HCT116 (cell line): ENCODE measurements at regions not wholly inside any gene's neighbourhood (a gene's known extent, or its start where the extent isn't known, plus 50 kb on each side); places are given as distances from the start of the nearest gene placed in this dataset.
A peak's percentile ranks its signal among the peaks of the same experiment; 100 is the strongest.

Experiments used
- ATAC-seq: fragments of 200-7000 bp; cut with Tn5 transposase; 2 replicates; pipeline ENCODE4 v1.9.1; 2020; ENCODE audit warnings: mild to moderate bottlenecking, moderate library complexity
- BruUV-seq: library from RNA; stranded (reverse); fragments of 400-500 nt; replicated peaks from 2 replicates; lab custom pipeline; 2021; lab: Mats Ljungman, UMichigan
- CTCF ChIA-PET: fragments of 300-600 bp; sonication (Branson Sonifier 250); formaldehyde crosslinking; loops from one replicate; lab custom pipeline; 2021; ENCODE audit warnings: antibody characterized with exemption; lab: Charles Lee
- POLR2A ChIA-PET: fragments of 300-600, 350-600 bp; sonication (Branson Sonifier 250); formaldehyde crosslinking; loops from one replicate; lab custom pipeline; 2021; ENCODE audit warnings: antibody characterized with exemption; lab: Charles Lee
- RAD21 ChIA-PET, 2 experiments: fragments of 300-600 bp; sonication (Branson Sonifier 250); formaldehyde crosslinking; loops; one replicate each; lab custom pipeline; 2023; ENCODE audit warnings: low total read pairs in 2 of 2; ENCODE audit not compliant: uncharacterized antibody in 2 of 2, unreplicated experiment in 2 of 2, low non-redundant PET in 1 of 2; lab: Charles Lee
- DNase-seq: peaks from one replicate; pipeline ENCODE4 v3.0.0-alpha.2; 2010; ENCODE audit warnings: low read depth, low spot score
- H2AFZ ChIP-seq: fragments of 200-600 bp; shearing (Covaris generic), sonication (generic); 2 replicates; pipeline ENCODE4 v1.6.1; 2017; ENCODE audit warnings: low read depth, mixed run types, mixed read lengths, antibody characterized with exemption, low read length; ENCODE audit not compliant: poor library complexity, severe bottlenecking
- H3K27ac ChIP-seq: 2 replicates; pipeline ENCODE4 v1.5.1; 2012; ENCODE audit warnings: low read depth, low read length
- H3K27me3 ChIP-seq: fragments of 200-600 bp; sonication (generic); 2 replicates; pipeline ENCODE4 v1.6.1; 2016; ENCODE audit warnings: mixed run types, low read length, mixed read lengths; ENCODE audit not compliant: insufficient read depth
- H3K36me3 ChIP-seq, 2 experiments: fragments of 200-500 bp in 1 of 2; fragments of 200-600 bp in 1 of 2; sonication (Bioruptor generic) in 1 of 2; sonication (generic) in 1 of 2; 2 replicates each; pipeline versions ENCODE4 v1.5.1 to v1.6.1; 2014 to 2016; ENCODE audit warnings: low read length in 2 of 2, inconsistent platforms in 1 of 2, mixed read lengths in 1 of 2, mixed run types in 1 of 2; ENCODE audit not compliant: insufficient read depth in 2 of 2, control insufficient read depth in 1 of 2
- H3K4me1 ChIP-seq, 2 experiments: fragments of 200-600 bp in 1 of 2; sonication (generic) in 1 of 2; 2 replicates each; pipeline versions ENCODE4 v1.5.1 to v1.6.1; 2012 to 2017; ENCODE audit warnings: low read length in 2 of 2, inconsistent platforms in 1 of 2, mild to moderate bottlenecking in 1 of 2, mixed read lengths in 1 of 2, mixed run types in 1 of 2, moderate library complexity in 1 of 2; ENCODE audit not compliant: insufficient read depth in 2 of 2, control insufficient read depth in 1 of 2
- H3K4me2 ChIP-seq: fragments of 200-600 bp; sonication (generic); 2 replicates; pipeline ENCODE4 v1.6.1; 2017; ENCODE audit warnings: mixed run types, low read length, mixed read lengths
- H3K4me3 ChIP-seq, 2 experiments: fragments of 200-600 bp in 1 of 2; sonication (generic) in 1 of 2; replicated peaks in 1 of 2; 2 replicates each; pipeline ENCODE4 v1.5.1; 2011 to 2016; ENCODE audit warnings: low read length in 2 of 2, control low read depth in 1 of 2, low read depth in 1 of 2, mild to moderate bottlenecking in 1 of 2, mixed read lengths in 1 of 2, mixed run types in 1 of 2
- H3K79me2 ChIP-seq: fragments of 200-600 bp; sonication (generic); 2 replicates; pipeline ENCODE4 v1.6.1; 2017; ENCODE audit warnings: mild to moderate bottlenecking, mixed run types, low read length, moderate library complexity, mixed read lengths; ENCODE audit not compliant: insufficient read depth
- H3K9ac ChIP-seq: fragments of 200-600 bp; sonication (generic); 2 replicates; pipeline ENCODE4 v1.6.1; 2016; ENCODE audit warnings: low read length, mixed read lengths
- H3K9me2 ChIP-seq: fragments of 200-600 bp; sonication (generic), shearing (Covaris generic); 2 replicates; pipeline ENCODE4 v1.6.1; 2017; ENCODE audit warnings: mixed run types, mild to moderate bottlenecking, moderate library complexity; ENCODE audit not compliant: insufficient read depth
- H3K9me3 ChIP-seq, 2 experiments: fragments of 200-500 bp in 1 of 2; fragments of 200-600 bp in 1 of 2; sonication (Bioruptor generic) in 1 of 2; sonication (generic) in 1 of 2; 2 replicates each; pipeline ENCODE4 v1.6.1; 2014 to 2017; ENCODE audit warnings: low read length in 2 of 2, mixed read lengths in 2 of 2, inconsistent platforms in 1 of 2, low read depth in 1 of 2, mild to moderate bottlenecking in 1 of 2, mixed run types in 1 of 2, moderate library complexity in 1 of 2; ENCODE audit not compliant: control insufficient read depth in 1 of 2, insufficient read depth in 1 of 2
- H4K20me1 ChIP-seq: fragments of 200-600 bp; sonication (generic), shearing (Covaris generic); 2 replicates; pipeline ENCODE4 v1.6.1; 2017; ENCODE audit warnings: mixed run types, mild to moderate bottlenecking, moderate library complexity; ENCODE audit not compliant: insufficient read depth
- CTCF ChIP-seq, 3 experiments: fragments of 200-600 bp in 1 of 3; sonication (generic) in 1 of 3; IDR thresholded peaks in 2 of 3; conservative IDR thresholded peaks in 1 of 3; 2 replicates each; pipeline ENCODE4 v1.5.1; 2012 to 2017; ENCODE audit warnings: low read depth in 2 of 3, low read length in 2 of 3, antibody characterized with exemption in 1 of 3, borderline replicate concordance in 1 of 3, control low read depth in 1 of 3, mild to moderate bottlenecking in 1 of 3, mixed read lengths in 1 of 3, mixed run types in 1 of 3, moderate library complexity in 1 of 3; ENCODE audit not compliant: insufficient read depth in 1 of 3
- EGR1 ChIP-seq: IDR thresholded peaks from 2 replicates; pipeline ENCODE4 v1.6.1; 2012; ENCODE audit warnings: low read depth
- EZH2 ChIP-seq: fragments of 200-600 bp; sonication (generic); IDR thresholded peaks from 2 replicates; pipeline ENCODE4 v1.6.1; 2017; ENCODE audit warnings: antibody characterized with exemption, mixed run types
- JUND ChIP-seq: IDR thresholded peaks from 2 replicates; pipeline ENCODE4 v1.6.1; 2012
- SIN3A ChIP-seq: IDR thresholded peaks from 2 replicates; pipeline ENCODE4 v1.6.1; 2012; ENCODE audit warnings: low read depth
- SRF ChIP-seq: IDR thresholded peaks from 2 replicates; pipeline ENCODE4 v1.6.1; 2012; ENCODE audit warnings: low read depth
- TCF7L2 ChIP-seq: IDR thresholded peaks from 2 replicates; pipeline ENCODE4 v1.7.0; 2011; ENCODE audit warnings: borderline replicate concordance, inconsistent platforms; ENCODE audit not compliant: insufficient read depth, insufficient read length; ENCODE audit errors: extremely low read depth
- YY1 ChIP-seq: IDR thresholded peaks from 2 replicates; pipeline ENCODE4 v1.6.1; 2011; ENCODE audit warnings: low read length, low read depth, moderate library complexity, mild to moderate bottlenecking; ENCODE audit not compliant: insufficient replicate concordance; ENCODE audit errors: extremely low read depth
- intact Hi-C: fragments of 100-400 bp; cut with micrococcal nuclease; formaldehyde crosslinking; loops from 2 replicates; pipeline ENCODE4 v1.10.0; 2022

GRCh38 chr18:47543080-47543479 is 291.6 kb upstream of the SKOR2 start (continued):
- no peak for TF ChIP-seq TCF7L2

- no peaks in the 10 kb centered on the region for H3K36me3 ChIP-seq
- H3K4me1 ChIP-seq: no peaks in the 10 kb centered on the region
- H3K9me2 ChIP-seq: no peaks in the 10 kb centered on the region
- ATAC-seq: no peak
- no peak for TF ChIP-seq JUND
- CTCF ChIA-PET: no interaction called here
- H3K4me3 ChIP-seq: no peak overlapping the region
- H3K4me2 ChIP-seq: no peak overlapping the region
- intact Hi-C loops: no loop called here
- H3K27me3 ChIP-seq: peaks cover 51% of the 10 kb centered on the region
- no TSS peak for BruUV-seq
- H2AFZ ChIP-seq: no peak overlapping the region
- H4K20me1 ChIP-seq: no peaks in the 10 kb centered on the region
- H3K27ac ChIP-seq: no peak overlapping the region
- POLR2A ChIA-PET: no interaction called here
- no peaks in the 10 kb centered on the region for H3K79me2 ChIP-seq
- DNase-seq: no peak
- RAD21 ChIA-PET: no interaction called here
- H3K9me3 ChIP-seq: no peaks in the 10 kb centered on the region
- H3K9ac ChIP-seq: no peak overlapping the region
Observed at GRCh38 chr18:47542551-47542950, 291.1 kb upstream of the SKOR2 start.

GRCh38 chr18:47531717-47532116 is 280.3 kb upstream of the SKOR2 start:
- Histone ChIP-seq H3K4me1 (no peaks in the 10 kb centered on the region), H4K20me1 (no peaks in the 10 kb centered on the region), H3K27ac (no peak overlapping the region), H3K27me3 (0 out of 2 replicates have a peak, but pooled peaks cover 5% of the 10 kb centered on the region), H3K9me3 (no peaks in the 10 kb centered on the region), H3K4me3 (no peak overlapping the region), H3K36me3 (no peaks in the 10 kb centered on the region), H3K9me2 (no peaks in the 10 kb centered on the region), H3K79me2 (no peaks in the 10 kb centered on the region), H3K9ac (no peak overlapping the region), H2AFZ (no peak overlapping the region), H3K4me2 (no peak overlapping the region)
- ChIA-PET POLR2A (no interaction called here), CTCF (no interaction called here), RAD21 (no interaction called here)
- ATAC-seq (no peak), DNase-seq (no peak)
- intact Hi-C loops: no loop called here
- no peak for TF ChIP-seq TCF7L2
- no peak for TF ChIP-seq SIN3A
- no peak for TF ChIP-seq SRF
- TF ChIP-seq CTCF (IDR thresholded peaks at IDR 0.05 in 2 of 3, conservative IDR thresholded peaks at IDR 0.05 in 1 of 3; ENCODE audit: borderline replicate concordance in 1 of 3, insufficient read depth in 1 of 3, low read depth in 2 of 3, low read length in 2 of 3): peak in 2 of 3 experiments; percentile 25 to 26; a peak in 3 of 6 replicates
- TF ChIP-seq EGR1: no peak
- no peak for TF ChIP-seq EZH2
- no peak for TF ChIP-seq YY1
- BruUV-seq: no TSS peak
